NCI-H2029 treated with DMSO at 0.1 percent for 48 hours (cell line): ENCODE measurements at regions not wholly inside any gene's neighbourhood (a gene's known extent, or its start where the extent isn't known, plus 50 kb on each side); places are given as distances from the start of the nearest gene placed in this dataset.
"Not testable (repeated sequence)": the region's sequence is repeated elsewhere in the genome, so short reads cannot be mapped to it uniquely, and the experiment has no call there.

Experiments
- DNase-seq: peaks from one replicate; lab custom pipeline; 2025; lab: John Stamatoyannopoulos, UW

- no peak for DNase-seq
These were observed 234.2 kb downstream of the ZNF608 start for GRCh38 chr5:124512236-124512635.

- no peak for DNase-seq
These were observed 234.6 kb downstream of the ZNF608 start for GRCh38 chr5:124511791-124512190.

- no peak for DNase-seq
These were observed 238.8 kb downstream of the ZNF608 start for GRCh38 chr5:124507688-124508087.

- DNase-seq = no peak
These were observed 242.1 kb downstream of the ZNF608 start for GRCh38 chr5:124504081-124504916.

GRCh38 chr5:124502551-124502950, 243.9 kb downstream of the ZNF608 start:
- no peak for DNase-seq

- DNase-seq = not testable (repeated sequence)
These were observed 246.6 kb downstream of the ZNF608 start for GRCh38 chr5:124499818-124500217.

GRCh38 chr5:124496968-124497367, 249.5 kb downstream of the ZNF608 start:
- not testable (repeated sequence) for DNase-seq

GRCh38 chr5:124494540-124495116, 251.8 kb downstream of the ZNF608 start:
- no peak for DNase-seq

GRCh38 chr5:124492444-124493224, 253.8 kb downstream of the ZNF608 start:
- DNase-seq = no peak

- DNase-seq = not testable (repeated sequence)
These were observed 256.1 kb downstream of the ZNF608 start for GRCh38 chr5:124490315-124490714.

DNA sequence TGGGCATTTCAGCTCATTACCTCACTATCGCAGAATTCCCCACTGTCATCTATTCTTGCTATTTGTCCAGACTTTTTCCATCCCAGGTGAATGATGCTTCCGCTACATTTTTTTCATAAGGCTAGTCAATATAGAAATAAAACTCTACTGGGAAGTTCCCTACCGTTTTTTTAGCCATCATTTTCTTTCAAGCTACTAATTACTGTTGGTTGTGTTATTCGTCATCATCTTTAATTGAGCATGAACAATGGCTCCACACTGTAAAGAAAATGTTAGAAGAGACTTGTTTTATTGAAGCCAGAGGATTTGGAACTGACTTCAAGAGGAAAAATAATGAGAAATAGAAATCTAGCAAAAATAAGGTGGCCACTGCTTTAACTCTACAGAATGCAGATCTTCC, 265.0 kb downstream of the ZNF608 start:
- DNase-seq = no peak

DNA sequence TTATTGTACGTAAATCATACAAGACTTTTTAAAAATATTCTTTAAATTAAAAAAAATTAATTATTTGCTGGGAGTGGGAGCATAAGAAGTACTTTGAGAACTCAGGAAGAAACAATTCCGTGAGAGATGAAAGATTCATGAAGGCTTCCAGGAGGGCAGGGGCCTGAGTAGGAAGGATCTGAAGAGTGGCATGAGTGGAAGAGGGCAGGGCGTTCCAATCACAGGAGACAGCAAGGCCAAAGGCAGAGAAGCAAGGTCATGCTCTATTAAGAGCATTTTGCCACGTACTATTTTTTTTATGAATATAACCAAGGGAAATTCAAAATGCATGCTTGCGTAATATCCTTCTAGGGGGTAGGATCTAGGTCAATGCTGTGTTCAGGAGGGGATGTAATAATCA, 265.5 kb downstream of the ZNF608 start:
- DNase-seq = no peak

GRCh38 chr5:124480022-124480421, 266.4 kb downstream of the ZNF608 start:
- no peak for DNase-seq

- no peak for DNase-seq
These were observed 268.2 kb downstream of the ZNF608 start for GRCh38 chr5:124478264-124478663.

GRCh38 chr5:124477577-124477976, 268.9 kb downstream of the ZNF608 start:
- no peak for DNase-seq

DNA sequence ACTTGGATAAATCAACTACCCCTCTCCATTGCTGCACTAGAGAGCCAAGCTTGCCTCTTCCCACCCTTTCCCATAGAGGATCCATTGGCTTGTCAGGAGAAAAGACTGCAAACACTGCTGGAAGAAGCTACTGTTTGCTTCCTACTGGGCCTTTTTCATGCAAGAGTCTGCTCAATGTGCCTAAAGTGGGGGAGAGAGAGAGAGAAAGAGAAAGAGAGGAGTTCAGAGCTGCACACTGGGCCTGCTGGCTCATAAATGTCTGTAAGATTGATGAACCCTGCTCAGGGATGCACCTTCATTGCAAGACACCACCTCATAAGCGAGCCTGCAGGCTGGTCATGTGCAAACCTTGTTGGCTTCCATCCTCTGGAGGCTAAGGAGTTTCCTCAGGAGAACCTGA, 269.4 kb downstream of the ZNF608 start:
- DNase-seq = no peak

DNA sequence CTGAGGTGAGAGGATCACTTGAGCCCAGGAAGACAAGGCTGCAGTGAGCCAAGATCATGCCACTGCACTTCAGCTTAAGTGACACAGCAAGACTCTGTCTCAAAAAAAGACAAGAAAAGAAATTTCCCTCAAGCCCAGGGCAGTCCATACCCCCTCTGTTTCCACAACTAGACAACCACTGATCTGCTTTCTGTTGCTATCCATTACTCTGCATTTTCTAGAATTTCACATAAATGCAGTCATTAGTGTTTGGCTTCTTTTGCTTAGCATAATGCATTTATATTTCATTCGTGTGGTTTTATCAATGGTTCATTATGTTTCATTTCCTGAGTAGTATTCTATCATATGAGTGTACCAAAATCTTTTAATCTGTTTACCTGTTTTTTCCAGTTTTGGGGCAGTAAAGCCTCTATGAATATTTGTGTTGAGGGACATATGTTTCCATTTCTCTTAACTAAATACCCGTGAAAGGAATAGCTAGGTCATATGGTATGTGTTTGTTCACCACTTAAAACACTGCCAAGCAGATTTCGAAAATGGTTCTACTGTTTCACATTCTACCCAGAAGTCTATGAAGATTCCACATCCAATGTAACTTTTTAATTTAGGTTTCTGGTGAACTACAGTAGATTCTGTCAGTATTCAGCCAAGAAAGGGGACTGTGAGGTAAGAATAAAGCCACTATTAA, 271.8 kb downstream of the ZNF608 start:
- no peak for DNase-seq

- DNase-seq = no peak
These were observed 277.6 kb downstream of the ZNF608 start for GRCh38 chr5:124468671-124469411.

DNA sequence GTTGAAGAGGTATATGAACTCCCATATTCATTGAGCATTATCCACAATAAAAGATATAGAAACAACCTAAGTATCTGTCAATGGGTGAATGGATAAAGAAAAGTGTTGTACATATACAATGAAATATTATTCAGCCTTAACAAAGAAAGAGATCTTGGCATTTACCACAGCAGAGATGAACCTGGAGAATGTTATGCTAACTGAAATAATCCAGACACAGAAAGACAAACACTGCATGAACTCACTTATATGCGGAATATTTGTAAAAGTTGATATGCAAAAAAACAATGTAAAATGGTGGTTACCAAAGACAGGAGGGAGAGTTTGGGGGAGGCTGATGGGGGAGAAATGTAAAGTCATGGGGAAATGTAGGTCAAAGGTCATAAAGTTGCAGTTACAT, 278.7 kb downstream of the ZNF608 start:
- no peak for DNase-seq

DNA sequence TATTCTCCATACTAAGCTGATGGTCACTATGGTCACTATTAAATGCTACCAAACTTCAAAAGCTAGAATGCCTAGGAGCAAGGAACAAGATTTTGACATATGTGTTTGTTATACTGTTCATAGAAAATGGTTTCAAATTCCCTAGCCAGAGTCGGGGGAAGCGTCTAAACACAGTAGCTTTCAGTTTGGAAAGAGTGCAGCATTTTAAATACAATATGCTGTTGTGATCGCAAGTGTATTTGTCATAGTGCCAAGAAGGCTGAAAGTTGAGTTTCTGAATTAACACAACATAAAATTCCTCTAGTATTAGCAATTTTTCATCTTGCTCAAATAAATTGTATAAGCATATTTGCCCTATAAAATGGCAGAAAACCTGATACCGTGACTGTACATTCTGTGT, 280.4 kb downstream of the ZNF608 start:
- DNase-seq = no peak

GRCh38 chr5:124463851-124464250, 282.6 kb downstream of the ZNF608 start:
- DNase-seq = no peak

DNA sequence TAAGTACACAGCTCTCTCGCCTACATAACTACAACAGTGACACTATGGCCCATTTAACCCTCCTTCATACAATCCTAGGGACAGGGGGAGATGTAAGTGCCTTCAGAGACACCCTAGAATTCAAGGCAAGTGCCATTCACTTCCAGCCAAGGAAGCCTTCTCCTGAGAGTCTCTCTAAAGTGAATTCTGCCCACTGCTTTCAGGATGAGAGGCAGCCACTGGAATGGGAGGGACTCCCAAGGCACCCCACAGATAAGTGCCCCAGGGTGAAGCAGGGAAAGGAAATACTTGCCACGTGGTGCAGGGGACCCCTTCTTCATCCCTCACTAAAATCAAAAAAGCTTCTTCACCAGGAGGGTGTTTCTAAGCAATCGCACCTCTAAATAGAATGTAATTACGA, 283.7 kb downstream of the ZNF608 start:
- no peak for DNase-seq
